ENCODE measurements at regions not wholly inside any gene's neighbourhood (a gene's known extent, or its start where the extent isn't known, plus 50 kb on each side); places are given as distances from the start of the nearest gene placed in this dataset.

DNA sequence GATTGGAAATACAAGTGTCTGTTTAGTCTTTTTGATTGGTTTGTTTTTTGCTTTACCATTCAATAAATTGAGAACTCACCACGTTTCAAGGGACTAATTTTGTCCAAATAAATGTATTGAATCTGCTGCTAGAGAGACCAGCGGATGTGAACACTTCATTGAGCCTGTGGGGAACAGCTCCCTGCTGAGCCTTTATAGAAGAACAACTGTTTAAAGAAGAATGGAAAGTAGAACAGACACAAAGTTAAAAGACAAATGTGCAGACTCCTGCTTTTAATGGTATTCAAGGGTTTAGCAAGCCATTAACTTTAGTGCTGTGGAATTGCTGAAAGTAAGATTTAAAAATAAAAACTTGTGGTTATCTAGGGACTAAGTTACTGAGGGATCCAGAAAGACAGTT is 817.7 kb upstream of the B3GALT2 start:
- TF ChIP-seq, protein P1, sequence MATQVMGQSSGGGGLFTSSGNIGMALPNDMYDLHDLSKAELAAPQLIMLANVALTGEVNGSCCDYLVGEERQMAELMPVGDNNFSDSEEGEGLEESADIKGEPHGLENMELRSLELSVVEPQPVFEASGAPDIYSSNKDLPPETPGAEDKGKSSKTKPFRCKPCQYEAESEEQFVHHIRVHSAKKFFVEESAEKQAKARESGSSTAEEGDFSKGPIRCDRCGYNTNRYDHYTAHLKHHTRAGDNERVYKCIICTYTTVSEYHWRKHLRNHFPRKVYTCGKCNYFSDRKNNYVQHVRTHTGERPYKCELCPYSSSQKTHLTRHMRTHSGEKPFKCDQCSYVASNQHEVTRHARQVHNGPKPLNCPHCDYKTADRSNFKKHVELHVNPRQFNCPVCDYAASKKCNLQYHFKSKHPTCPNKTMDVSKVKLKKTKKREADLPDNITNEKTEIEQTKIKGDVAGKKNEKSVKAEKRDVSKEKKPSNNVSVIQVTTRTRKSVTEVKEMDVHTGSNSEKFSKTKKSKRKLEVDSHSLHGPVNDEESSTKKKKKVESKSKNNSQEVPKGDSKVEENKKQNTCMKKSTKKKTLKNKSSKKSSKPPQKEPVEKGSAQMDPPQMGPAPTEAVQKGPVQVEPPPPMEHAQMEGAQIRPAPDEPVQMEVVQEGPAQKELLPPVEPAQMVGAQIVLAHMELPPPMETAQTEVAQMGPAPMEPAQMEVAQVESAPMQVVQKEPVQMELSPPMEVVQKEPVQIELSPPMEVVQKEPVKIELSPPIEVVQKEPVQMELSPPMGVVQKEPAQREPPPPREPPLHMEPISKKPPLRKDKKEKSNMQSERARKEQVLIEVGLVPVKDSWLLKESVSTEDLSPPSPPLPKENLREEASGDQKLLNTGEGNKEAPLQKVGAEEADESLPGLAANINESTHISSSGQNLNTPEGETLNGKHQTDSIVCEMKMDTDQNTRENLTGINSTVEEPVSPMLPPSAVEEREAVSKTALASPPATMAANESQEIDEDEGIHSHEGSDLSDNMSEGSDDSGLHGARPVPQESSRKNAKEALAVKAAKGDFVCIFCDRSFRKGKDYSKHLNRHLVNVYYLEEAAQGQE (IDR thresholded peaks at IDR 0.05; ENCODE audit: insufficient read depth in 1 of 2, low read depth in 2 of 2, low read length in 2 of 2) = no peak
- no peak for TF ChIP-seq SIN3A (IDR thresholded peaks at IDR 0.05; ENCODE audit: borderline replicate concordance, insufficient read depth, low read length)
- TF ChIP-seq TAF1 (IDR thresholded peaks at IDR 0.05; ENCODE audit: borderline replicate concordance, insufficient read depth, low read length) = no peak
- TF ChIP-seq FOXP2 (optimal IDR thresholded peaks at IDR 0.05; ENCODE audit: borderline replicate concordance, extremely low read depth, extremely low read length, insufficient read depth) = no peak
- no peak for TF ChIP-seq POLR2AphosphoS5 (IDR thresholded peaks at IDR 0.05; ENCODE audit: low read depth, low read length)

DNA sequence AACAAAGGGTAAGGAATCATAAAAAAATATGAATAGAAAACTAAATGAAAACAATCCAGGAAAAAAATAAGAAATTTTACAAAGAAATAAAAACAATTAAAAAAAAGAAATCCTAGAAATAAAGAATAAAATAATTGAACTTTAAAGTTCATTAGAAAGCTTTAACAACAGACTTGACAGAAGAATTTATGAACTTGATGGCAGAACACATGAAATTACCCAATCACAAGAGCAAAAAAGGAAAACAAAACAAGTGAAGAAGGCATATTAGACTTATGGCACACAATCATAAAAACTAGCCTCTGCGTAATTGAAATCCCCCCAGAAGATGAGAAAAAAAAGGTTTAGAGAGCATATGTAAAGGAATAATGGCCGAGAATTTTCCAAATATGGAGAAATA is 802.5 kb upstream of the B3GALT2 start:
- no peak for TF ChIP-seq POLR2AphosphoS5 (IDR thresholded peaks at IDR 0.05; ENCODE audit: low read depth, low read length)
- TF ChIP-seq, protein P1 (IDR thresholded peaks at IDR 0.05; ENCODE audit: insufficient read depth in 1 of 2, low read depth in 2 of 2, low read length in 2 of 2) = no peak
- no peak for TF ChIP-seq FOXP2 (optimal IDR thresholded peaks at IDR 0.05; ENCODE audit: borderline replicate concordance, extremely low read depth, extremely low read length, insufficient read depth)
- TF ChIP-seq SIN3A (IDR thresholded peaks at IDR 0.05; ENCODE audit: borderline replicate concordance, insufficient read depth, low read length) = no peak
- no peak for TF ChIP-seq TAF1 (IDR thresholded peaks at IDR 0.05; ENCODE audit: borderline replicate concordance, insufficient read depth, low read length)

DNA sequence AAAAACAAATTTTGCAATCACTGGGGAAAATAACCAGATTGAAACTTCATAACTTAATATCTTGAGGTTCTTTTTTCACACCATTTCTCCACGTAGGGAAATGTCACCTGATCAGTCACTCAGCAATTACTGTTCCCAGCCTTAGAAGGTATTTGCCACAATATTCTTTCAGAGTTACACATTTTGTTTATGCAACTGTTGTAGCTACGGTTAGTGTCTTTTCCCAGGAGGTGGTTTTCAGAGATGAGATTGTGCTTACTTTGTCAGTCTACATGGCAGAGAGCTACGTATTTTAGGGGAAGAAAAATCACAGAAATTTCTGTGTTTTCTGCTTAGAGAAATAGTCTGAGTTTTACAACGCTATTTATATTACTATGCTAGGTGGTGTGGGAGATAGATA is 792.8 kb upstream of the B3GALT2 start:
- TF ChIP-seq POLR2AphosphoS5 (IDR thresholded peaks at IDR 0.05; ENCODE audit: low read depth, low read length) (no peak), TAF1 (IDR thresholded peaks at IDR 0.05; ENCODE audit: borderline replicate concordance, insufficient read depth, low read length) (no peak), SIN3A (IDR thresholded peaks at IDR 0.05; ENCODE audit: borderline replicate concordance, insufficient read depth, low read length) (no peak), FOXP2 (optimal IDR thresholded peaks at IDR 0.05; ENCODE audit: borderline replicate concordance, extremely low read depth, extremely low read length, insufficient read depth) (no peak)
- TF ChIP-seq, protein P1 (IDR thresholded peaks at IDR 0.05; ENCODE audit: insufficient read depth in 1 of 2, low read depth in 2 of 2, low read length in 2 of 2) = no peak

DNA sequence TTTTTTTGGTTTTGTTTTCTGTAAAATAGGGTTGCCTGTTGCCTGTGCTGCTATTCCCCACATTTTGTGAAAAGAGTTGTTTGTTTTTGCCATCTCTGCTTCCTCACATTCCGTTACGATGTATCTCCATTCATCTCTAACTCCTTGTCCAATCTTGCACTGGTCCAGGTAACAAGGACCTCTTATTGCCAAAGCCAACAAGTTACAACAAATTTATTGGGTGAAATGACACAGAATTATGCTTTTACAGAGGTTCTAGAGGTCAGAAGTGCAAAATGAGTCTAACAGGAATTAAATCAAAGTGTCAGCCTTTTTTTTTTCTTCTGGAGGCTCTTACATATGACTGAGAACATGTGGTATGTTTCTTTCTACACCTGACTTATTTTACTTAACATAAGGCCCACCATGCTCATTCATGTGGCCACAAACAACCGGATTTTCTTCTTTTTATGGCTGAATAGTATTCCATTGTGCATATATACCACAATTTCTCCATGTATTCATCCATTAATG is 787.9 kb upstream of the B3GALT2 start:
- TF ChIP-seq, protein P1 (IDR thresholded peaks at IDR 0.05; ENCODE audit: insufficient read depth in 1 of 2, low read depth in 2 of 2, low read length in 2 of 2) = no peak
- no peak for TF ChIP-seq POLR2AphosphoS5 (IDR thresholded peaks at IDR 0.05; ENCODE audit: low read depth, low read length)
- TF ChIP-seq SIN3A (IDR thresholded peaks at IDR 0.05; ENCODE audit: borderline replicate concordance, insufficient read depth, low read length) = no peak
- TF ChIP-seq FOXP2 (optimal IDR thresholded peaks at IDR 0.05; ENCODE audit: borderline replicate concordance, extremely low read depth, extremely low read length, insufficient read depth) = no peak
- TF ChIP-seq TAF1 (IDR thresholded peaks at IDR 0.05; ENCODE audit: borderline replicate concordance, insufficient read depth, low read length) = no peak

DNA sequence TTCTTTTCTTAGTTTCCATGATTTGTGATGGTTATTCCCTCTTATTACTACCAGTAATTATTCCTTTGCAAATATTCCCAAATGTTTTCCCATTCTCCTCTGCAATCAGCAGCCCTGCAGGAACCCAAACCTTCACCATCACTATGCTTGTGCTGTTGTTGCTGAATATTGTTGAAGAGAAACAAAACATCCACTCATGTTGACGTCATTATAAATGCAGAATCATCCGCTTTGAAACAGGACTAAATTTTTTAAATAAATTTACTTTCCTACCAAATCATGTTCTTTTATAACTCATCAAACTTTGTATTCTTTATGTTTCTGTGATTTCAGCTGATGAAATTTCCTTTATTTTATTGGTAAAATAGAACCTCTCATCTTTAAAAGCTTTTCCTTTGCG is 787.0 kb upstream of the B3GALT2 start:
- TF ChIP-seq FOXP2 (optimal IDR thresholded peaks at IDR 0.05; ENCODE audit: borderline replicate concordance, extremely low read depth, extremely low read length, insufficient read depth) (no peak), POLR2AphosphoS5 (IDR thresholded peaks at IDR 0.05; ENCODE audit: low read depth, low read length) (no peak), TAF1 (IDR thresholded peaks at IDR 0.05; ENCODE audit: borderline replicate concordance, insufficient read depth, low read length) (no peak), SIN3A (IDR thresholded peaks at IDR 0.05; ENCODE audit: borderline replicate concordance, insufficient read depth, low read length) (no peak)
- TF ChIP-seq, protein P1 (IDR thresholded peaks at IDR 0.05; ENCODE audit: insufficient read depth in 1 of 2, low read depth in 2 of 2, low read length in 2 of 2) = no peak
